Esophagus squamous epithelium (tissue), 4 donors: ENCODE measurements at regions not wholly inside any gene's neighbourhood (a gene's known extent, or its start where the extent isn't known, plus 50 kb on each side); places are given as distances from the start of the nearest gene placed in this dataset.

Source experiments
- POLR2A ChIP-seq, 4 donors: fragments of 450-650 bp; IDR thresholded peaks; one replicate each; pipeline ENCODE4 v1.6.1; 2017; ENCODE audit warnings: antibody characterized with exemption in 4 of 4, mild to moderate bottlenecking in 4 of 4, moderate library complexity in 3 of 4
- TF ChIP-seq, protein P1 (sequence below), 6 experiments: fragments of 450-650 bp in 4 of 6; fragments of 200-600 bp in 2 of 6; sonication (generic) in 2 of 6; IDR thresholded peaks; one replicate each; pipeline ENCODE4 v1.5.1; 2016 to 2019; ENCODE audit warnings: antibody characterized with exemption in 6 of 6, mild to moderate bottlenecking in 4 of 6, moderate library complexity in 4 of 6

GRCh38 chr5:165420493-165420892 lies 1915.1 kb downstream of the MAT2B start:
- TF ChIP-seq, protein P1, sequence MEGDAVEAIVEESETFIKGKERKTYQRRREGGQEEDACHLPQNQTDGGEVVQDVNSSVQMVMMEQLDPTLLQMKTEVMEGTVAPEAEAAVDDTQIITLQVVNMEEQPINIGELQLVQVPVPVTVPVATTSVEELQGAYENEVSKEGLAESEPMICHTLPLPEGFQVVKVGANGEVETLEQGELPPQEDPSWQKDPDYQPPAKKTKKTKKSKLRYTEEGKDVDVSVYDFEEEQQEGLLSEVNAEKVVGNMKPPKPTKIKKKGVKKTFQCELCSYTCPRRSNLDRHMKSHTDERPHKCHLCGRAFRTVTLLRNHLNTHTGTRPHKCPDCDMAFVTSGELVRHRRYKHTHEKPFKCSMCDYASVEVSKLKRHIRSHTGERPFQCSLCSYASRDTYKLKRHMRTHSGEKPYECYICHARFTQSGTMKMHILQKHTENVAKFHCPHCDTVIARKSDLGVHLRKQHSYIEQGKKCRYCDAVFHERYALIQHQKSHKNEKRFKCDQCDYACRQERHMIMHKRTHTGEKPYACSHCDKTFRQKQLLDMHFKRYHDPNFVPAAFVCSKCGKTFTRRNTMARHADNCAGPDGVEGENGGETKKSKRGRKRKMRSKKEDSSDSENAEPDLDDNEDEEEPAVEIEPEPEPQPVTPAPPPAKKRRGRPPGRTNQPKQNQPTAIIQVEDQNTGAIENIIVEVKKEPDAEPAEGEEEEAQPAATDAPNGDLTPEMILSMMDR (IDR thresholded peaks at IDR 0.05) = no peak
- no peak for TF ChIP-seq POLR2A (IDR thresholded peaks at IDR 0.05)
